SJSA1 (cell line): ENCODE measurements at regions not wholly inside any gene's neighbourhood (a gene's known extent, or its start where the extent isn't known, plus 50 kb on each side); places are given as distances from the start of the nearest gene placed in this dataset.

Experiments
- DNase-seq, 2 experiments: peaks; one replicate each; pipeline ENCODE4 v3.0.0-alpha.2; 2015 to 2020; ENCODE audit warnings: low spot score in 2 of 2, low read depth in 1 of 2
- H3K27ac ChIP-seq: fragments of 250-450 bp; sonication (Bioruptor Pico); 2 replicates; pipeline ENCODE4 v1.5.1; 2020; ENCODE audit warnings: mild to moderate bottlenecking, moderate library complexity
- H3K27me3 ChIP-seq: fragments of 250-450 bp; sonication (Bioruptor Pico); replicated peaks from 2 replicates; pipeline ENCODE4 v1.5.1; 2020; ENCODE audit warnings: mild to moderate bottlenecking, moderate library complexity
- H3K36me3 ChIP-seq: fragments of 250-450 bp; sonication (Bioruptor Pico); 2 replicates; pipeline ENCODE4 v1.5.1; 2020; ENCODE audit warnings: mild to moderate bottlenecking
- H3K4me1 ChIP-seq: fragments of 250-450 bp; sonication (Bioruptor Pico); replicated peaks from 2 replicates; pipeline ENCODE4 v1.6.1; 2021; ENCODE audit warnings: mild to moderate bottlenecking
- H3K4me3 ChIP-seq: fragments of 250-450 bp; sonication (Bioruptor Pico); 2 replicates; pipeline ENCODE4 v1.5.1; 2020; ENCODE audit warnings: mild to moderate bottlenecking
- H3K9me3 ChIP-seq: fragments of 250-450 bp; sonication (Bioruptor Pico); replicated peaks from 2 replicates; pipeline ENCODE4 v1.5.1; 2020; ENCODE audit warnings: mild to moderate bottlenecking

GRCh38 chr1:221437926-221438325 is 304.0 kb downstream of the DUSP10 start:
- Histone ChIP-seq H3K36me3 (no peaks in the 10 kb centered on the region), H3K27ac (peak overlapping the region; percentile 99), H3K9me3 (no peaks in the 10 kb centered on the region), H3K27me3 (no peaks in the 10 kb centered on the region), H3K4me1 (peaks cover 47% of the 10 kb centered on the region), H3K4me3 (no peak overlapping the region)
- DNase-seq = peak in 1 of 2 experiments; percentile 34

DNA sequence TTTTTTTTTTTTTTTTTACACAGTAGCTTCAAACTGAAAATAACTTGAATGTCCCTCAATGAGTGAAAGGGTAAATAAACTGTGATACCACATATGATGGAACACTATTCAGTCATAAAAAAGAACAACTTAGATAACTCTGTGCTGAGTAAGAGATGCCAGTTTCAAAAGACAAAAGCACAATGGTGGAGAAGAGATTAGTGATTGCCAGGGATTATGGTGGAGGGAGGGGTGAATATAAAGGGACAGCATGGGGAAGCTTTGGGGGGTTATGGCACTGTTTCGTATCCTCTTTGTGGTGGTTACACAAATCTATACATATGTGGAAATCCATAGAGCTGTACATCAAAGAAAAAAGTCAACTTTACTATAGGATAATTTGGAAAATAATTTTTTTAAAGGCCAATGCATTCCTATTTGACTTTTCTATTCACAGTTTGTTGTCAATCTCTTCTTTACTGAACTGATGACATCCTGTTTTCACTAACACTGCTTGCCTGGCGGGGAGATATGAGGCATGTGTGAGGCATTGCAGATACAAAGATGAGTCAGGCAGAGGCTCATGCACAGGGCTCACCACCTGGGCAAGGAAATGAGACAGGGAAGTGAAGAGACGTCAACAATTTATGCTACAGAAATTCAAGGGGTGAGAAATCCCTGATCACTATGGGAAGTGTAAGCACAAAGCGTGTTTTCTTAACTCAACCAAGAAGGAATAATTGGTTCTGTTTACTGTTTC is 302.7 kb downstream of the DUSP10 start:
- Histone ChIP-seq H3K36me3 (no peaks in the 10 kb centered on the region), H3K27me3 (no peaks in the 10 kb centered on the region), H3K9me3 (no peaks in the 10 kb centered on the region), H3K4me3 (no peak overlapping the region), H3K27ac (peak overlapping the region; percentile 99), H3K4me1 (peaks cover 47% of the 10 kb centered on the region)
- peak; percentile 89 to 91 for DNase-seq

DNA sequence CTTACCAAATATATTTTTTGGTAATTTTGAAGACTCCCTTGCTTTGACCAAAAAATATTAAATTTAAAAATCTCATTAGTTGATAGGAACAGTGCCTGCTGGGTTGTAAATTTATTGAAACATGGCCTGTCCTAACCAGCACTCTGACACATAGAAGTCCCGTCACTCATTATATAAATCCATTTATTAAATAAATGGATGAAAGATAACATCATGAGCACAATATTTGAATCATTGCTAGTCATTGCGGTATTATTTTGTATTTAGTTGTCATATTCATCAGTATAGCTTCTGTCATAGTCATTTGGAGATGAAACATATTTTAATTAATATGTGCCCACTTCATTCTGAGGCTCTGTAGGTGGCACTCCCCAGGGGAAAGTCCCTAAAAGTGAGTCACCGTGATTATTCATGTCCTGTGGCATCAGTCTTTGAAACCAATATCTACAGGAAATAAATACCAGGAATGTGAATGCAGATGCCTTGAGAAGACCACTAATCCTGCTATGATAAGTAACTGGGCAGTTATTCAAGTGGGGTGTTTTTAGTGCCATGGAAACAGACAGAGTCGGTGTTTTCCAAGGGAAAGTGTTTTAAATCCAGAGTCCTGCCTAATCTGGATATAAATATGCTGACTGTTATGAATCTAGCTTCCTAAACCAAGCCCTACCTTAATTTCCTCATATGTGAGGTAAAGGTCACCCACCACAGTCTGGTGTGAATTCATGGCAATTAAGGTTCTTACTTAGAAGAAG is 302.0 kb downstream of the DUSP10 start:
- peaks cover 47% of the 10 kb centered on the region for H3K4me1 ChIP-seq
- no peaks in the 10 kb centered on the region for H3K9me3 ChIP-seq
- no peak overlapping the region for H3K4me3 ChIP-seq
- no peaks in the 10 kb centered on the region for H3K36me3 ChIP-seq
- no peaks in the 10 kb centered on the region for H3K27me3 ChIP-seq
- peak overlapping the region; percentile 99 for H3K27ac ChIP-seq
- DNase-seq = peak; percentile 80 to 95

GRCh38 chr1:221440658-221441057 is 301.2 kb downstream of the DUSP10 start:
- H3K36me3 ChIP-seq = no peaks in the 10 kb centered on the region
- H3K27ac ChIP-seq = peak overlapping the region; percentile 99
- H3K4me1 ChIP-seq = peaks cover 47% of the 10 kb centered on the region
- no peaks in the 10 kb centered on the region for H3K9me3 ChIP-seq
- no peaks in the 10 kb centered on the region for H3K27me3 ChIP-seq
- DNase-seq = no peak
- H3K4me3 ChIP-seq = no peak overlapping the region

GRCh38 chr1:221442056-221442455 is 299.8 kb downstream of the DUSP10 start:
- Histone ChIP-seq H3K27ac (peak overlapping the region; percentile 99), H3K27me3 (no peaks in the 10 kb centered on the region), H3K36me3 (no peaks in the 10 kb centered on the region), H3K9me3 (no peaks in the 10 kb centered on the region), H3K4me3 (no peak overlapping the region), H3K4me1 (peaks cover 47% of the 10 kb centered on the region)
- no peak for DNase-seq

- H3K4me3 ChIP-seq = no peak overlapping the region
- H3K27me3 ChIP-seq = no peaks in the 10 kb centered on the region
- no peak for DNase-seq
- H3K27ac ChIP-seq = no peak overlapping the region
- peaks cover 31% of the 10 kb centered on the region for H3K4me1 ChIP-seq
- no peaks in the 10 kb centered on the region for H3K9me3 ChIP-seq
- no peaks in the 10 kb centered on the region for H3K36me3 ChIP-seq
Measured at GRCh38 chr1:221444346-221444745, 297.5 kb downstream of the DUSP10 start.

GRCh38 chr1:221448585-221449175 is 293.2 kb downstream of the DUSP10 start:
- DNase-seq = no peak
- H3K27me3 ChIP-seq = no peaks in the 10 kb centered on the region
- peaks cover 8% of the 10 kb centered on the region; the same call in 1 of the 2 replicates for H3K4me1 ChIP-seq
- H3K27ac ChIP-seq = no peak overlapping the region
- no peaks in the 10 kb centered on the region for H3K36me3 ChIP-seq
- no peak overlapping the region for H3K4me3 ChIP-seq
- H3K9me3 ChIP-seq = no peaks in the 10 kb centered on the region

- no peaks in the 10 kb centered on the region for H3K9me3 ChIP-seq
- peaks cover 12% of the 10 kb centered on the region; the same call in 1 of the 2 replicates for H3K4me1 ChIP-seq
- no peak overlapping the region for H3K27ac ChIP-seq
- H3K27me3 ChIP-seq = no peaks in the 10 kb centered on the region
- H3K36me3 ChIP-seq = no peaks in the 10 kb centered on the region
- H3K4me3 ChIP-seq = no peak overlapping the region
- DNase-seq = no peak
Measured at GRCh38 chr1:221449194-221449593, 292.7 kb downstream of the DUSP10 start.

DNA sequence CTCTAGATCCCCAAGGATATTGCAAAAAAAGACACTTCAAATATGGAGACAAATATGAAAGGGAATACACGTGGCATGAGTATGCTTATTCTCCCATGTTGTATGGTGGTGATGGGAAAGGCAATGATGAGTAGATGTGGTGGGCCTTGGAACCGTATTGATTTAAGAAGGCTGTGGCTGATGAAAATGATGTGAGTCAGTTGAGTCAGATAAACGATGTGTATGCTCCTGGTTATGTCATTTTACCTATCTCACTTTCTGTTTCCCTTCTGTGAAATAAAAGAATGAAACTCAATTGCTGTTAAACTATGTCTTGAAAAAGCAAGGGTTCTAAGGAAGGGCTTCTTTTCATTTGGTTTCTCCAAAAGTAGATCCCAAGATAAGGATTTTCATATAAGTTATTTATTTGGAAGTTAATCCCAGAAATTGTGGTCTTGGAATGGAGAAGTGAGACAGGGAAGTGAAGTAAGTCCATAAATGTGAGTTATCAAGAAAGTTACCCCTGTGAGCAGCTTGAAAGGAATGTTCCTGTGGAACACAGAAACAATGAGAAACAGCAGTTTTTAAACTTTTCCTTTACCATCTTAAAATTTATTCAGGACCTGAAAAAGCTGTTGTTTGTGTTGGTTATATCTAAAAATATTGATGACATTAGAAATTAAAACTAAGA is 292.0 kb downstream of the DUSP10 start:
- no peak overlapping the region for H3K4me3 ChIP-seq
- peaks cover 19% of the 10 kb centered on the region for H3K4me1 ChIP-seq
- H3K9me3 ChIP-seq = no peaks in the 10 kb centered on the region
- no peaks in the 10 kb centered on the region for H3K27me3 ChIP-seq
- peak in 1 of 2 experiments; percentile 45 for DNase-seq
- peak overlapping the region; percentile 42 for H3K27ac ChIP-seq
- H3K36me3 ChIP-seq = no peaks in the 10 kb centered on the region

GRCh38 chr1:221451741-221452140 is 290.1 kb downstream of the DUSP10 start:
- Histone ChIP-seq H3K27ac (no peak overlapping the region), H3K4me1 (peaks cover 19% of the 10 kb centered on the region), H3K4me3 (no peak overlapping the region), H3K36me3 (no peaks in the 10 kb centered on the region), H3K9me3 (no peaks in the 10 kb centered on the region), H3K27me3 (no peaks in the 10 kb centered on the region)
- no peak for DNase-seq

- no peaks in the 10 kb centered on the region for H3K36me3 ChIP-seq
- H3K27me3 ChIP-seq = no peaks in the 10 kb centered on the region
- peaks cover 19% of the 10 kb centered on the region for H3K4me1 ChIP-seq
- no peaks in the 10 kb centered on the region for H3K9me3 ChIP-seq
- H3K27ac ChIP-seq = peak overlapping the region; percentile 47
- DNase-seq = peak in 1 of 2 experiments; percentile 36
- no peak overlapping the region for H3K4me3 ChIP-seq
Measured at GRCh38 chr1:221454096-221454495, 287.8 kb downstream of the DUSP10 start.

DNA sequence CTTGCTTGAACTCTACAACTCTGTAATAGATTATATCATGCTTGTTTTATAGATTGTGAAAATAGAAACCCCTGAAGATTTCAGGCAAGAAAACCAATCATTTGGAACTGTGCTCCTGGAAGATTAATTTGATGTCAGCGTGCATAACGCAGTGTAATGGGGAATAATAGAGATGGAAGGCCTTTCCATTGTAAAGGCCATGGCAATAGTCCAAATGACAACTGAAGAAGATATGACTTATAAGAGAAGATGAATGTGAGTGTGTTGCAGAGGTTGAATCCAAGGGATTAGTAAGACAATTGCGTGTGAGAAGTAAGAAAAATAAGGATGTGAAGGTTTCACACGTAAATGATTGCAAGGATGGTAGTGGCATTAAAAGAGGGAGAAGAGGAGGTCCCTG is 285.0 kb downstream of the DUSP10 start:
- H3K27ac ChIP-seq = no peak overlapping the region
- no peaks in the 10 kb centered on the region for H3K27me3 ChIP-seq
- H3K9me3 ChIP-seq = no peaks in the 10 kb centered on the region
- H3K4me3 ChIP-seq = no peak overlapping the region
- no peak for DNase-seq
- no peaks in the 10 kb centered on the region for H3K36me3 ChIP-seq
- H3K4me1 ChIP-seq = peaks cover 11% of the 10 kb centered on the region

DNA sequence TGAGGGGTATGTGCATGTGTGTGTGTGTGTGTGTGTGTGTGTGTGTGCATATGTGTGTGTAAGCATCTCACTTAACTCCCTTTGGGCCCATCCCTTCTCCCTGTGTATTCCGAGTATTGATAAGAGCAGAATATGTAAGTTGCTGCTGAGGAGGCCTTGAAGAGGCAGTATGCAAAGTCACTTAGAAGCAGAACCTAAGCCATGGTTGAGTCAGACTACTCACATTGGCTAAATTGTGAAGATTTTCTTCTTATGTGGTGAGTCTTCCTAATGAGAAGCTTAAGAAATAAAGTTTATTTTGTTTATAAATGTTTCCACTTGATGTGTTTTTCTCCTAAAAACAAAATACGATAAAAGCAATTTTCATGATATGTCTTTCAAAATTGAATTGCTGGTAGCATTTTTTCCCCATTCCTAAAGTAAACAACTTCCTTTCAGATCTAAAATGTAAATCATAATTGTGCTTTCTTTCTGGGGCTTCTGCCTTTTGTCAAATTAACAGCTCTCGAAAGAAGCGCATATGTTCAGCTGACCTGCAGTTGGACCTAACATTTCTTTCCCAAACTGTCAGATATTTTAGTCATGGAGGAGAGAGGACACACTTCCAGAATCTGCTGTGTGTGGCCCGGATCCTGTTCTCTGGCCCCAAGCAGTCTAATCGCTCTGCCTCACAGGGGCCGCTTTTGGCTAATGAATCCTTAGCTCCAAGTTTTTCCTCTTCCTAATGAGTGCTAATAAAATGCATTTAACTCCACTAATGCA is 284.0 kb downstream of the DUSP10 start:
- Histone ChIP-seq H3K27me3 (no peaks in the 10 kb centered on the region), H3K27ac (no peak overlapping the region), H3K9me3 (no peaks in the 10 kb centered on the region), H3K4me3 (no peak overlapping the region), H3K36me3 (no peaks in the 10 kb centered on the region), H3K4me1 (peaks cover 11% of the 10 kb centered on the region)
- DNase-seq = no peak
